ENCODE measurements at regions not wholly inside any gene's neighbourhood (a gene's known extent, or its start where the extent isn't known, plus 50 kb on each side); places are given as distances from the start of the nearest gene placed in this dataset.

DNA sequence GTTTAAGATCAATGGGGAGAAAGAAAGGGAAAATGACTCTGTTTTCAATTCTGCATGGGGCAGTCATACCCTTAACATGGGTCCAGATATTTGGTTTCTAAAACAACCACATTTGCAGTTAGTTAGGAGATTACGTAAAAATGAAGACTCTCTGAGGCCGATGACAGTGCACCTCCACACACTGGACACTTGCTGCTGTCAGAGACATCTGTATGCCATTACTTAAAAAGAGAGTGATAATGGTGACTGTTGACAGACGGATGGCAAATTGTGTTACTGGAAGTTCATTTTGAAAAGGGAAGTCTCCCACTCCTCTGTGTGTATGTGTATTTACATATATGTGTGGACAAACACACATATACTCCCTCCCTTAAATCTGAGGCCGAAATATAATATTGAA lies 304.5 kb upstream of the SEMA6D start:
- TF ChIP-seq CTCF (IDR thresholded peaks at IDR 0.05 in 2 of 3, conservative IDR thresholded peaks at IDR 0.05 in 1 of 3; ENCODE audit: borderline replicate concordance in 1 of 3, insufficient read depth in 1 of 3, low read depth in 2 of 3, low read length in 2 of 3) (no peak), POLR2A (IDR thresholded peaks at IDR 0.05; ENCODE audit: borderline replicate concordance, extremely low read depth, insufficient read depth, insufficient read length) (no peak), EZH2 (IDR thresholded peaks at IDR 0.05) (no peak), JUND (IDR thresholded peaks at IDR 0.05) (no peak), EZH2phosphoT487 (IDR thresholded peaks at IDR 0.05; ENCODE audit: borderline replicate concordance) (no peak), REST (IDR thresholded peaks at IDR 0.05; ENCODE audit: low read depth) (no peak), RAD21 (IDR thresholded peaks at IDR 0.05; ENCODE audit: low read depth) (no peak), POLR2AphosphoS5 (IDR thresholded peaks at IDR 0.05; ENCODE audit: low read depth, low read length) (no peak), YY1 (IDR thresholded peaks at IDR 0.05; ENCODE audit: extremely low read depth, insufficient replicate concordance, low read depth, low read length) (no peak), FOSL1 (IDR thresholded peaks at IDR 0.05; ENCODE audit: low read depth) (no peak), ATF3 (IDR thresholded peaks at IDR 0.05) (no peak), TCF7L2 (IDR thresholded peaks at IDR 0.05; ENCODE audit: borderline replicate concordance, extremely low read depth, insufficient read depth, insufficient read length) (no peak), SP1 (IDR thresholded peaks at IDR 0.05; ENCODE audit: low read depth) (no peak)
- TF ChIP-seq, protein P1, sequence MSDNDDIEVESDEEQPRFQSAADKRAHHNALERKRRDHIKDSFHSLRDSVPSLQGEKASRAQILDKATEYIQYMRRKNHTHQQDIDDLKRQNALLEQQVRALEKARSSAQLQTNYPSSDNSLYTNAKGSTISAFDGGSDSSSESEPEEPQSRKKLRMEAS (IDR thresholded peaks at IDR 0.05), result no peak

Measured in HCT116 (cell line).